Dermis blood vessel endothelial cell (primary cell): ENCODE measurements at regions not wholly inside any gene's neighbourhood (a gene's known extent, or its start where the extent isn't known, plus 50 kb on each side); places are given as distances from the start of the nearest gene placed in this dataset.

Experiments
- DNase-seq: peaks from one replicate; pipeline ENCODE4 v3.0.0; 2010

- no peak for DNase-seq
Measured at GRCh38 chr15:77749998-77750540, 117.4 kb upstream of the LINGO1 start.

- DNase-seq: no peak
Measured at GRCh38 chr15:77749236-77749997, 116.7 kb upstream of the LINGO1 start.

GRCh38 chr15:77748078-77749064 lies 115.7 kb upstream of the LINGO1 start:
- DNase-seq: no peak

GRCh38 chr15:77747175-77748077 lies 114.7 kb upstream of the LINGO1 start:
- no peak for DNase-seq

- DNase-seq: no peak
Measured at GRCh38 chr15:77746254-77747174, 113.8 kb upstream of the LINGO1 start.

GRCh38 chr15:77744398-77744797 lies 111.7 kb upstream of the LINGO1 start:
- DNase-seq: no peak

GRCh38 chr15:77742570-77742969 lies 109.9 kb upstream of the LINGO1 start:
- no peak for DNase-seq

- no peak for DNase-seq
Measured at GRCh38 chr15:77742127-77742526, 109.4 kb upstream of the LINGO1 start.

- no peak for DNase-seq
Measured at GRCh38 chr15:77741106-77741505, 108.4 kb upstream of the LINGO1 start.

- no peak for DNase-seq
Measured at GRCh38 chr15:77739591-77740378, 107.1 kb upstream of the LINGO1 start.

- no peak for DNase-seq
Measured at GRCh38 chr15:77738441-77739302, 106.0 kb upstream of the LINGO1 start.

GRCh38 chr15:77738038-77738370 lies 105.3 kb upstream of the LINGO1 start:
- DNase-seq: no peak

GRCh38 chr15:77737238-77738037 lies 104.7 kb upstream of the LINGO1 start:
- no peak for DNase-seq

GRCh38 chr15:77734306-77734705 lies 101.6 kb upstream of the LINGO1 start:
- DNase-seq: no peak

- DNase-seq: no peak
Measured at GRCh38 chr15:77733579-77734300, 101.0 kb upstream of the LINGO1 start.

- no peak for DNase-seq
Measured at GRCh38 chr15:77732514-77733335, 100.0 kb upstream of the LINGO1 start.

GRCh38 chr15:77731945-77732344 lies 99.2 kb upstream of the LINGO1 start:
- DNase-seq: no peak
